Right lobe of liver (tissue), 4 donors: ENCODE measurements at regions not wholly inside any gene's neighbourhood (a gene's known extent, or its start where the extent isn't known, plus 50 kb on each side); places are given as distances from the start of the nearest gene placed in this dataset.

Experiments
- CTCF ChIP-seq, 4 donors: fragments of 200-600 bp in 3 of 4; fragments of 450-650 bp in 1 of 4; IDR thresholded peaks; one replicate each; pipeline versions ENCODE4 v1.5.1 to v1.8.0; 2016 to 2022; ENCODE audit warnings: antibody characterized with exemption in 4 of 4, mild to moderate bottlenecking in 2 of 4
- POLR2A ChIP-seq: fragments of 450-650 bp; IDR thresholded peaks from one replicate; pipeline ENCODE4 v1.6.1; 2017; ENCODE audit warnings: antibody characterized with exemption, mild to moderate bottlenecking
- donor health status: DM: no; HTN: no; CAD: no.
- donor health status: DM: no; HTN: no; CAD: no.
- donor health status: DM: no; HTN: yes; CAD: no.

- TF ChIP-seq CTCF (IDR thresholded peaks at IDR 0.05) (no peak), POLR2A (no peak)
Observed at GRCh38 chr6:44543664-44544063, 156.2 kb downstream of the CDC5L start.
